ENCODE measurements at regions not wholly inside any gene's neighbourhood (a gene's known extent, or its start where the extent isn't known, plus 50 kb on each side); places are given as distances from the start of the nearest gene placed in this dataset.

- no peak overlapping the region for H3K4me3 ChIP-seq (ENCODE audit: low read depth, low read length)
- peak; percentile 90 for TF ChIP-seq CTCF (conservative IDR thresholded peaks at IDR 0.05; ENCODE audit: low read depth, low read length)
- DNase-seq (ENCODE audit: low read depth) = no peak
Observed at GRCh38 chr2:209334188-209335017, 89.4 kb upstream of the MAP2 start.

DNA sequence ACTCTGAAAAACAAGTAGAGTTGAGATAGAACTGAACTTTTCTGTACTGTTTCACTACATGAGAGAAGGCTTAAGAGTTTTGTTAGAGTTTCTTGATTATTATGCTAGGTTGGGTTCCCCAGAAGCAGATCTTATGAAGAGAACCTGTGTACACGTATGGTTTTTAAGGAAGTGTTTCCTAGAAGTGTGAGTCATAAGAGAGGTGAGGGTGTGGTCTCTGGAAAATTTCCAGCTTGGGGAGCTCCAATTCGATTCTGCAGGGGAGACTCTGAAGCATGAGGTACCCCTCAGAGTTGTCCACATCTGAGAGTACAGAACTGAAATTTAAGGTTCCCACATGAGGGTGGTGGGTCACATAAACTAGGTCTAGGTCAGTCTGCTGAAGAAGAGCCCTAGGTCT, 83.3 kb upstream of the MAP2 start:
- TF ChIP-seq CTCF (conservative IDR thresholded peaks at IDR 0.05; ENCODE audit: low read depth, low read length) = no peak

GRCh38 chr2:209344349-209344748, 79.5 kb upstream of the MAP2 start:
- DNase-seq (ENCODE audit: low read depth) = no peak
- H3K4me3 ChIP-seq (ENCODE audit: low read depth, low read length) = no peak overlapping the region
- TF ChIP-seq CTCF (conservative IDR thresholded peaks at IDR 0.05; ENCODE audit: low read depth, low read length) = no peak

More for the DNA sequence above, 83.3 kb upstream of the MAP2 start:
- H3K4me3 ChIP-seq (ENCODE audit: low read depth, low read length) = no peak overlapping the region
- no peak for DNase-seq (ENCODE audit: low read depth)

- H3K4me3 ChIP-seq (ENCODE audit: low read depth, low read length) = no peak overlapping the region
- no peak for TF ChIP-seq CTCF (conservative IDR thresholded peaks at IDR 0.05; ENCODE audit: low read depth, low read length)
- DNase-seq (ENCODE audit: low read depth) = no peak
Observed at GRCh38 chr2:209348433-209348832, 75.4 kb upstream of the MAP2 start.

GRCh38 chr2:209351636-209352035, 72.2 kb upstream of the MAP2 start:
- DNase-seq (ENCODE audit: low read depth) = no peak
- no peak for TF ChIP-seq CTCF (conservative IDR thresholded peaks at IDR 0.05; ENCODE audit: low read depth, low read length)
- H3K4me3 ChIP-seq (ENCODE audit: low read depth, low read length) = no peak overlapping the region

DNA sequence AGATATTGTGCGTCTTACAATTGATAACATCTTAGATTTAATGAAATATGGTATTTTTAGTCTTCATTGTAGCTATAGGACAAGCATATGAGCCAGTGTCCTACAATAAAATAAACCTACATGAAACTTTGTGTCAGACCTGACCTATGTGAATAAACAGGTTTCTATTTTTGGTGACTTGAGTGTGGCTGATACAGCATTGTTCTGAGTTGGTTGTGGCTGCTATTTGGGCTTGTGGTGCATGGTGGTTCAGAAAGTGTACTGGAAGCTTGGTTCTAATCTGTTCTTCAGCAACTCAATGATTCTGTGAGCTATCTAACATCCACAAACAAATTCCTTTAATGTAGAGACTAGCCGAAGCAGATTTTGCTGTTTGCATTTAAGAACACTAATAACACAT, 64.9 kb upstream of the MAP2 start:
- no peak for TF ChIP-seq CTCF (conservative IDR thresholded peaks at IDR 0.05; ENCODE audit: low read depth, low read length)
- no peak for DNase-seq (ENCODE audit: low read depth)
- H3K4me3 ChIP-seq (ENCODE audit: low read depth, low read length) = no peak overlapping the region
